ENCODE measurements at regions not wholly inside any gene's neighbourhood (a gene's known extent, or its start where the extent isn't known, plus 50 kb on each side); places are given as distances from the start of the nearest gene placed in this dataset.

DNA sequence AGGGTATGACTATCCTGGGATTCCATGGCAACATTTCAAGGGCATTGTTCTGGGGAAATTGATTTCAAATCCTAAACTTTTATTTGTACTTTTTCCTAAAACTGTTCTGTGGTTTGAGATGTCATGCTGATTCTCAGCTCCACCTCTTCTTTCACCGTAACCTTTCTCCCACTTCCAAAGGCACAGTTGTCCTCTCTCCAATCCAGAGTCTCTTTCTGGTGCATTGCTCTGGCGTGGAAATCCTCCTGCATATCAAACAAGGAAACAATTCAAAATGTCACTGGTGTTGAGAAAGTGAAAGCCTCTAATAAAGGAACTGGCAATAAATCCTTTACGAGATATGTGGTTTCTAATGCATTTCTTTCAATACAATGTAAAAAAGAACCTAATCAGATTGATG is 155.1 kb upstream of the CDH2 start:
- intact Hi-C loops (cut with micrococcal nuclease), result no loop called here
- H3K36me3 Mint-ChIP-seq (ENCODE audit: insufficient read depth, unreplicated experiment), result no peaks in the 10 kb centered on the region
- no TSS peak for BruUV-seq (replicated peaks)
- H3K4me3 Mint-ChIP-seq (ENCODE audit: unreplicated experiment), result no peak overlapping the region
- DNase-seq (ENCODE audit: unreplicated experiment), result no peak
- no peaks in the 10 kb centered on the region for H3K27me3 Mint-ChIP-seq (ENCODE audit: insufficient read depth, unreplicated experiment)
- CTCF ChIA-PET, result interaction anchor here (0.7 kb wide), 1 partner anchor 9 kb away, joined by 3 read pairs; no protein-coding TSS in a partner anchor
- H3K9me3 Mint-ChIP-seq (ENCODE audit: unreplicated experiment), result no peaks in the 10 kb centered on the region
- POLR2A ChIA-PET, result no interaction called here
- no peak overlapping the region for H3K27ac Mint-ChIP-seq (ENCODE audit: low read depth, unreplicated experiment)
- no peak for TF ChIP-seq CTCF (IDR thresholded peaks at IDR 0.05; ENCODE audit: unreplicated experiment)
- no peaks in the 10 kb centered on the region for H3K4me1 Mint-ChIP-seq (ENCODE audit: insufficient read depth, unreplicated experiment)

- H3K4me3 Mint-ChIP-seq (ENCODE audit: unreplicated experiment), result no peak overlapping the region
- CTCF ChIA-PET, result interaction anchor here (0.7 kb wide), 1 partner anchor 10 kb away, joined by 3 read pairs; no protein-coding TSS in a partner anchor
- no peak for TF ChIP-seq CTCF (IDR thresholded peaks at IDR 0.05; ENCODE audit: unreplicated experiment)
Measured at GRCh38 chr18:28331551-28331950, 154.6 kb upstream of the CDH2 start.

DNA sequence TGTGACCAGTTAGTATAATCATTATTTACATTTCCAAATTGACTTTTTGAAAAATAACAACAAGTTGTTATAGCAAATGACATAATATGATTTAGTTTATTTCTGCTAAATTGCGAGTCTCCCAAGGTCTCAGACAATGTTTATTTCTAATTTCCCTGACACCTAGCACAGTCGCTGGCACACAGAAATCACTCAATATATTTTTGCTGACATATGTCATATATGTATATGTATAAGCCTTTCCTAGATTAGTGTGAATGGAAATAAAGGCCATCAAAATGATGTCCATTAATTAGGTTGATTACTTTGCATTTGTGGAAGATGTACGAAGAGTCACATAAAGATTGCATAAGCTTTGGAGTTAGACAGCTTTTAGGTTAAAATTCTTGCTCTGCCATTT is 136.7 kb upstream of the CDH2 start:
- Mint-ChIP-seq H3K9me3 (ENCODE audit: unreplicated experiment) (no peaks in the 10 kb centered on the region), H3K4me1 (ENCODE audit: insufficient read depth, unreplicated experiment) (no peaks in the 10 kb centered on the region), H3K4me3 (ENCODE audit: unreplicated experiment) (no peak overlapping the region), H3K27ac (ENCODE audit: low read depth, unreplicated experiment) (no peak overlapping the region), H3K27me3 (ENCODE audit: insufficient read depth, unreplicated experiment) (no peaks in the 10 kb centered on the region), H3K36me3 (ENCODE audit: insufficient read depth, unreplicated experiment) (no peaks in the 10 kb centered on the region)
- no peak for DNase-seq (ENCODE audit: unreplicated experiment)
- no peak for TF ChIP-seq CTCF (IDR thresholded peaks at IDR 0.05; ENCODE audit: unreplicated experiment)
- intact Hi-C loops (cut with micrococcal nuclease), result no loop called here
- ChIA-PET POLR2A (no interaction called here), CTCF (no interaction called here)
- no TSS peak for BruUV-seq (replicated peaks)

More at GRCh38 chr18:28331551-28331950, 154.6 kb upstream of the CDH2 start:
- Mint-ChIP-seq H3K27ac (ENCODE audit: low read depth, unreplicated experiment) (no peak overlapping the region), H3K36me3 (ENCODE audit: insufficient read depth, unreplicated experiment) (no peaks in the 10 kb centered on the region), H3K4me1 (ENCODE audit: insufficient read depth, unreplicated experiment) (no peaks in the 10 kb centered on the region), H3K9me3 (ENCODE audit: unreplicated experiment) (no peaks in the 10 kb centered on the region), H3K27me3 (ENCODE audit: insufficient read depth, unreplicated experiment) (no peaks in the 10 kb centered on the region)
- no TSS peak for BruUV-seq (replicated peaks)
- POLR2A ChIA-PET, result no interaction called here
- DNase-seq (ENCODE audit: unreplicated experiment), result no peak
- intact Hi-C loops (cut with micrococcal nuclease), result no loop called here

GRCh38 chr18:28288784-28289183 is 111.9 kb upstream of the CDH2 start:
- POLR2A ChIA-PET, result no interaction called here
- H3K27me3 Mint-ChIP-seq (ENCODE audit: insufficient read depth, unreplicated experiment), result no peaks in the 10 kb centered on the region
- TF ChIP-seq CTCF (IDR thresholded peaks at IDR 0.05; ENCODE audit: unreplicated experiment), result no peak

More at GRCh38 chr18:28288784-28289183, 111.9 kb upstream of the CDH2 start:
- Mint-ChIP-seq H3K4me1 (ENCODE audit: insufficient read depth, unreplicated experiment) (peaks cover 5% of the 10 kb centered on the region), H3K9me3 (ENCODE audit: unreplicated experiment) (no peaks in the 10 kb centered on the region), H3K36me3 (ENCODE audit: insufficient read depth, unreplicated experiment) (no peaks in the 10 kb centered on the region), H3K27ac (ENCODE audit: low read depth, unreplicated experiment) (no peak overlapping the region), H3K4me3 (ENCODE audit: unreplicated experiment) (no peak overlapping the region)
- BruUV-seq (replicated peaks), result no TSS peak
- intact Hi-C loops (cut with micrococcal nuclease), result no loop called here
- CTCF ChIA-PET, result no interaction called here
- DNase-seq (ENCODE audit: unreplicated experiment), result no peak

All from MCF 10A (cell line).